ENCODE measurements at regions not wholly inside any gene's neighbourhood (a gene's known extent, or its start where the extent isn't known, plus 50 kb on each side); places are given as distances from the start of the nearest gene placed in this dataset.

DNA sequence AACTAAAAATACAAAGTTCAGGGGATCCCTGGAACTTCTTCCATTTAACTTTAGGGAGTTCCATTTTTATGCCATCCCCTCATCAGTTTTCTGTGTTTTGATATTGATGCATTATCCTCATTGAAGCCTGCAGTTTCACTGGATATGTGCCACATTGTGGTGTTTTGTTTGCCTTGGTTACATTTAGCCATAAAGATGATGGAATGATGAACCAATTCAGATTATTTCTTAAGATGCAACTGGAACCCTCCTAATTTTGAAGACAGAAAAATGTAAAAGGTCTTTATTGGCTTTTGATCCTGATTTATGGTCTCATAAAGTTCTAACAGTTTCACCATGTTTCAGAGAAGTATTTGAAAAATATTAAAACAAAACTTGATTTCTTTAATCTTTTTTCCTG is 314.2 kb upstream of the KLF6 start:
- H3K4me3 ChIP-seq, result no peak overlapping the region
- DNase-seq (no peak), FAIRE-seq (no peak), ATAC-seq (no peak)
- no peaks in the 10 kb centered on the region for H3K27me3 ChIP-seq
- H3K36me3 ChIP-seq, result no peaks in the 10 kb centered on the region
- intact Hi-C loops (cut with DNase I), result no loop called here
- TF ChIP-seq, protein P1, sequence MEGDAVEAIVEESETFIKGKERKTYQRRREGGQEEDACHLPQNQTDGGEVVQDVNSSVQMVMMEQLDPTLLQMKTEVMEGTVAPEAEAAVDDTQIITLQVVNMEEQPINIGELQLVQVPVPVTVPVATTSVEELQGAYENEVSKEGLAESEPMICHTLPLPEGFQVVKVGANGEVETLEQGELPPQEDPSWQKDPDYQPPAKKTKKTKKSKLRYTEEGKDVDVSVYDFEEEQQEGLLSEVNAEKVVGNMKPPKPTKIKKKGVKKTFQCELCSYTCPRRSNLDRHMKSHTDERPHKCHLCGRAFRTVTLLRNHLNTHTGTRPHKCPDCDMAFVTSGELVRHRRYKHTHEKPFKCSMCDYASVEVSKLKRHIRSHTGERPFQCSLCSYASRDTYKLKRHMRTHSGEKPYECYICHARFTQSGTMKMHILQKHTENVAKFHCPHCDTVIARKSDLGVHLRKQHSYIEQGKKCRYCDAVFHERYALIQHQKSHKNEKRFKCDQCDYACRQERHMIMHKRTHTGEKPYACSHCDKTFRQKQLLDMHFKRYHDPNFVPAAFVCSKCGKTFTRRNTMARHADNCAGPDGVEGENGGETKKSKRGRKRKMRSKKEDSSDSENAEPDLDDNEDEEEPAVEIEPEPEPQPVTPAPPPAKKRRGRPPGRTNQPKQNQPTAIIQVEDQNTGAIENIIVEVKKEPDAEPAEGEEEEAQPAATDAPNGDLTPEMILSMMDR (IDR thresholded peaks at IDR 0.05), result no peak
- no peaks in the 10 kb centered on the region for H3K4me1 ChIP-seq
- H3K9me3 ChIP-seq, result no peaks in the 10 kb centered on the region
- H3K27ac ChIP-seq, result no peak overlapping the region

DNA sequence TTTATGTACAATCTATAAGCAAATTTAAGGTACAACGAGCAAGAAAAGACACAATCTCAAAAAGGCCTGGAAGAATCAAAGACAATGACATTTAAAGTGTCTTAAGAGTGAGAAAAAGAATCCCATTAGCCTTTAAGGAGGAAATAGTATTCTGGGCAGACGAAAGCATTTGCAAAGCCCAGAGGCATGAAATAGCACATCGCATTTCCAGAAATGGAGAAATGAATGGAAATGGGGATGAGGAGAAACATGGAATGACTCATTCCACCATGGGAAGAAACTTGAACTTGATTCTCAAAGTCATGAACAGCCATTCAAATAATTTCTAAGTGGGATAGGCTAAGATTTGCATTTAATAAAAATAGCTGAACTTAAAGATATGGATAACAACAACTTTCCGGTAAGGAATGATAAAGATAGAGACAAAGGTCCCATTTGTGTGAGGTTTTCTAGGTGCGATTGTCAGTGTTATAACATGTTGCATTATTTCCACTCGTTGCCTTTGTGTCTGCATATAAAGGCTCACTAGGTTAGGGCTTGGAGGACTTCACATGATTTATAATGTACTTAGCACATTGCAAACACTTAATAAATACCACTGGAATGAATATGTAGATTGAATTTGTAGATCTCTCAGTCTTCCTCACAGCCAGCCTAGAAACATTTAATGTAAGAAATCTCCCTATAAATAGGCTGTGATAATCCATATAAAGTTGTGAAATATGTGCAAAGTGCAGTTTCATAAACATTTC is 310.3 kb upstream of the KLF6 start:
- intact Hi-C loops (cut with DNase I), result no loop called here
- Histone ChIP-seq H3K4me1 (no peaks in the 10 kb centered on the region), H3K27ac (no peak overlapping the region), H3K36me3 (no peaks in the 10 kb centered on the region), H3K9me3 (no peaks in the 10 kb centered on the region), H3K4me3 (no peak overlapping the region), H3K27me3 (no peaks in the 10 kb centered on the region)
- 70 to 76% methylated on average over 6 of the region's 6 CpGs for WGBS, 2 donors
- TF ChIP-seq, protein P1 (IDR thresholded peaks at IDR 0.05), result no peak
- no peak for DNase-seq
- no peak for ATAC-seq
- FAIRE-seq, result no peak

DNA sequence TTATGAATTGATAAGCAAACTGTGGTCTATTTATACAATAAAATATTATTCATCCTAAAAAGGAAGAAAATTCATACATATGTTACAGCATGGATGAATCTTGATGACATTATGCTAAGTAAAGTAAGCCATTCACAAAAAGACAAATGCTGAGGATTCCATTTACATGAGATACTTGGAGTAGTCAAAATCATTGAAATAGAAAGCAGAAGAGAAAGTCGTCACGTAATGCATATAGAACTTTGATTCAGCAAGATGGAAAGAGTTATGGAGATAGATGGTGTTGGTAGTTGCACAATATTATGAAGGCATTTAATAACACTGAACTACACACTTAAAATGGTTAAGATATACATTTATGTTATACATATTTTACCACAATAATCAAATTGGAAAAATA is 309.7 kb upstream of the KLF6 start:
- intact Hi-C loops (cut with DNase I), result no loop called here
- no peak for ATAC-seq
- Histone ChIP-seq H3K27me3 (no peaks in the 10 kb centered on the region), H3K4me1 (no peaks in the 10 kb centered on the region), H3K27ac (no peak overlapping the region), H3K36me3 (no peaks in the 10 kb centered on the region), H3K9me3 (no peaks in the 10 kb centered on the region), H3K4me3 (no peak overlapping the region)
- 71 to 86% methylated on average over 2 of the region's 2 CpGs for WGBS, 2 donors
- FAIRE-seq, result no peak
- no peak for DNase-seq
- TF ChIP-seq, protein P1 (IDR thresholded peaks at IDR 0.05), result no peak

DNA sequence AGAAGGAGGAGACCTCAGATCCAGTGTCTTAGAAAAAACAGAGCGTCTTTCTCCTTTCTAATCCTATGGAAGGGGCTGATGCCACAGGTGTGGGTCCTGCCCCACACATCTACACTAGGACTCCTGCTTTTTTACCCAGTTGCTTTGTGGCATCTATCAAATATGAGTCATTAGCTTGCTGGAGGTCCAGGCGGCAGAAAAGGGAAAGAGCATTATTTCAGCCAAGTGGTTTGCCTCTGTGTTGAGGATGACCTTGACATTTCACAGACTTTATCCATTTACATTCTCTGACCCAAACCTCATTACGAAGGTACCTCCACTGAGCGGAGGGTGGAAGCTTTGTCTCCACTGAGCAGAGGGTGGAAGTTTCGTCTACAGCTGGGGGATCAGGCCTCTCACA is 308.4 kb upstream of the KLF6 start:
- Histone ChIP-seq H3K36me3 (no peaks in the 10 kb centered on the region), H3K27me3 (no peaks in the 10 kb centered on the region), H3K9me3 (no peaks in the 10 kb centered on the region), H3K4me1 (no peaks in the 10 kb centered on the region), H3K4me3 (no peak overlapping the region), H3K27ac (no peak overlapping the region)
- TF ChIP-seq, protein P1 (IDR thresholded peaks at IDR 0.05), result no peak
- DNase-seq (no peak), FAIRE-seq (no peak), ATAC-seq (no peak)
- intact Hi-C loops (cut with DNase I), result no loop called here
- WGBS, 2 donors, result 42 to 58% methylated on average over 5 of the region's 5 CpGs

DNA sequence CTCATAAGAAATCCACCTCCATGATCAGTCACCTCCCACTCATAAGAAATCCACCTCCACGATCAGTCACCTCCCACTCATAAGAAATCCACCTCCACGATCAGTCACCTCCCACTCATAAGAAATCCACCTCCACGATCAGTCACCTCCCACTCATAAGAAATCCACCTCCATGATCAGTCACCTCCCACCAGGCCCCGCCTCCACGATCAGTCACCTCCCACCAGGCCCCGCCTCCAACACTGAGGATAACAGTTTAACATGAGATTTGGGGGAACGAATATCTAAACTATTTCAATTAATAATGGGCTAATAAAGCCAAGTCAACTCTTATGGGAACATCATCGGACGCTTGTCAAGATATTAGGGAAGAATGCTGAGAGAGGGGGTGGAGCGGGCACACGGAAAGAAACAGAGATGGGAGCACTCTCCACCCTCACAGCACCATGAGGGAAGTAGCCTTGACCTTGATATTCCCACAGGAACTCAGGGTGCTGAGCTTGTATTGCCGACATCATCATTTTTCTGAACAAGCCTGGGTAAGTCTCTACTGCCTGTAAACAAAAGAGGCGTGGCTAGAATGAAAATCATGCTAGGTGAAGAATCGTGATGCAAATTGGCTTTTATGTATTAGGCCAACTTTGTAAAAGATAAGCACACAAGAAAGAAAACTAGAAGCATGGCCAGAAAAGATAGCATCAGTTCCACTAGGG is 303.5 kb upstream of the KLF6 start:
- intact Hi-C loops (cut with DNase I), result no loop called here
- DNase-seq, result no peak
- H3K27me3 ChIP-seq, result no peaks in the 10 kb centered on the region
- TF ChIP-seq, protein P1 (IDR thresholded peaks at IDR 0.05), result no peak
- no peak for FAIRE-seq
- no peaks in the 10 kb centered on the region for H3K36me3 ChIP-seq
- H3K9me3 ChIP-seq, result no peaks in the 10 kb centered on the region
- H3K4me3 ChIP-seq, result no peak overlapping the region
- 68 to 84% methylated on average over 14 of the region's 14 CpGs for WGBS, 2 donors
- ATAC-seq, result no peak
- no peak overlapping the region for H3K27ac ChIP-seq
- no peaks in the 10 kb centered on the region for H3K4me1 ChIP-seq

Measured in pancreas (tissue), 10 donors.